ENCODE measurements at regions not wholly inside any gene's neighbourhood (a gene's known extent, or its start where the extent isn't known, plus 50 kb on each side); places are given as distances from the start of the nearest gene placed in this dataset.

GRCh38 chr1:221166559-221167318 is 287.5 kb downstream of the HLX start:
- H3K27ac ChIP-seq = no peak overlapping the region

GRCh38 chr1:221169447-221169889 is 290.2 kb downstream of the HLX start:
- peaks cover 10% of the 10 kb centered on the region for H3K4me1 ChIP-seq
- ATAC-seq (no peak), DNase-seq (no peak)
- no peaks in the 10 kb centered on the region for H3K27me3 ChIP-seq (ENCODE audit: low read depth)
- no peak overlapping the region for H3K4me3 ChIP-seq
- no peaks in the 10 kb centered on the region for H3K9me3 ChIP-seq
- intact Hi-C loops (cut with DNase I) = no loop called here
- TF ChIP-seq, protein P1, sequence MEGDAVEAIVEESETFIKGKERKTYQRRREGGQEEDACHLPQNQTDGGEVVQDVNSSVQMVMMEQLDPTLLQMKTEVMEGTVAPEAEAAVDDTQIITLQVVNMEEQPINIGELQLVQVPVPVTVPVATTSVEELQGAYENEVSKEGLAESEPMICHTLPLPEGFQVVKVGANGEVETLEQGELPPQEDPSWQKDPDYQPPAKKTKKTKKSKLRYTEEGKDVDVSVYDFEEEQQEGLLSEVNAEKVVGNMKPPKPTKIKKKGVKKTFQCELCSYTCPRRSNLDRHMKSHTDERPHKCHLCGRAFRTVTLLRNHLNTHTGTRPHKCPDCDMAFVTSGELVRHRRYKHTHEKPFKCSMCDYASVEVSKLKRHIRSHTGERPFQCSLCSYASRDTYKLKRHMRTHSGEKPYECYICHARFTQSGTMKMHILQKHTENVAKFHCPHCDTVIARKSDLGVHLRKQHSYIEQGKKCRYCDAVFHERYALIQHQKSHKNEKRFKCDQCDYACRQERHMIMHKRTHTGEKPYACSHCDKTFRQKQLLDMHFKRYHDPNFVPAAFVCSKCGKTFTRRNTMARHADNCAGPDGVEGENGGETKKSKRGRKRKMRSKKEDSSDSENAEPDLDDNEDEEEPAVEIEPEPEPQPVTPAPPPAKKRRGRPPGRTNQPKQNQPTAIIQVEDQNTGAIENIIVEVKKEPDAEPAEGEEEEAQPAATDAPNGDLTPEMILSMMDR (IDR thresholded peaks at IDR 0.05) = no peak
- H3K27ac ChIP-seq = no peak overlapping the region
- no peaks in the 10 kb centered on the region for H3K36me3 ChIP-seq

More at GRCh38 chr1:221166559-221167318, 287.5 kb downstream of the HLX start:
- DNase-seq (no peak), ATAC-seq (peak; percentile 71 to 77)
- H3K9me3 ChIP-seq = no peaks in the 10 kb centered on the region
- H3K4me1 ChIP-seq = peaks cover 10% of the 10 kb centered on the region
- intact Hi-C loops (cut with DNase I) = no loop called here
- TF ChIP-seq, protein P1 (IDR thresholded peaks at IDR 0.05) = no peak
- no peaks in the 10 kb centered on the region for H3K27me3 ChIP-seq (ENCODE audit: low read depth)
- H3K36me3 ChIP-seq = no peaks in the 10 kb centered on the region
- H3K4me3 ChIP-seq = no peak overlapping the region

- intact Hi-C loops (cut with DNase I) = no loop called here
- ATAC-seq (no peak), DNase-seq (no peak)
- Histone ChIP-seq H3K9me3 (no peaks in the 10 kb centered on the region), H3K27me3 (ENCODE audit: low read depth) (no peaks in the 10 kb centered on the region), H3K36me3 (no peaks in the 10 kb centered on the region), H3K4me3 (no peak overlapping the region), H3K27ac (no peak overlapping the region), H3K4me1 (peaks cover 15% of the 10 kb centered on the region)
- TF ChIP-seq, protein P1 (IDR thresholded peaks at IDR 0.05) = no peak
Measured at GRCh38 chr1:221170171-221170570, 290.9 kb downstream of the HLX start.

DNA sequence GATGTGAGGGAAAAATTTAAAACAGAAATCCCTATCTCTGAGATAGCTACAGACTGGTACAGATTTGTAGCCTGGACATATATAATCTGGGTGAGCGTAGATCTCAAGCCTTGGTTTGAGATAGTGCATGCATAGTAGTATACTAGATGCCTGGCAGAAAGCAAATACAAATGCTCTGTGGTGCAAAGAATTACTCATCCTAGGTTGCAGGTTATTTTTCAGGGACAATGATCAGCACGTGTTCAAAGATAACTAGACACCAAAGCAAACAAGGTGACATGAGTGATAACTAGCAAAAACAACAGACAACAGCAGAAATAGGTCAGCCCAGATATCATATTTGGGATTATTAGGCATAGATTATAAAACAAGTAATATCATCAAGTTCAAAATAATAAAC is 292.5 kb downstream of the HLX start:
- Histone ChIP-seq H3K4me3 (no peak overlapping the region), H3K27ac (no peak overlapping the region), H3K27me3 (ENCODE audit: low read depth) (no peaks in the 10 kb centered on the region), H3K36me3 (no peaks in the 10 kb centered on the region), H3K4me1 (peaks cover 5% of the 10 kb centered on the region), H3K9me3 (no peaks in the 10 kb centered on the region)
- TF ChIP-seq, protein P1 (IDR thresholded peaks at IDR 0.05) = no peak
- ATAC-seq (no peak), DNase-seq (no peak)
- intact Hi-C loops (cut with DNase I) = no loop called here

GRCh38 chr1:221172841-221173240 is 293.6 kb downstream of the HLX start:
- no peak overlapping the region for H3K27ac ChIP-seq
- intact Hi-C loops (cut with DNase I) = no loop called here
- ATAC-seq (no peak), DNase-seq (no peak)
- H3K4me3 ChIP-seq = no peak overlapping the region
- H3K27me3 ChIP-seq (ENCODE audit: low read depth) = no peaks in the 10 kb centered on the region
- H3K4me1 ChIP-seq = peaks cover 5% of the 10 kb centered on the region
- H3K36me3 ChIP-seq = no peaks in the 10 kb centered on the region
- H3K9me3 ChIP-seq = no peaks in the 10 kb centered on the region
- TF ChIP-seq, protein P1 (IDR thresholded peaks at IDR 0.05) = no peak
